Neural progenitor cell (in vitro differentiated cells): ENCODE measurements at regions not wholly inside any gene's neighbourhood (a gene's known extent, or its start where the extent isn't known, plus 50 kb on each side); places are given as distances from the start of the nearest gene placed in this dataset.

Experiments
- DNase-seq: peaks from one replicate; pipeline ENCODE4 v3.0.0-alpha.2; 2016; ENCODE audit warnings: low spot score
- H2AFZ ChIP-seq: fragments of 200-600 bp; sonication (generic); replicated peaks from 2 replicates; pipeline ENCODE4 v1.6.1; 2016; ENCODE audit warnings: antibody characterized with exemption
- H3F3A ChIP-seq: fragments of 200-600 bp; sonication (generic); 2 replicates; pipeline ENCODE4 v1.6.1; 2016; ENCODE audit warnings: antibody characterized with exemption, low read depth
- H3K27ac ChIP-seq: fragments of 200-600 bp; sonication (generic); 2 replicates; pipeline ENCODE4 v1.5.1; 2016; ENCODE audit warnings: mild to moderate bottlenecking
- H3K27me3 ChIP-seq: fragments of 200-600 bp; sonication (generic); 2 replicates; pipeline ENCODE4 v1.6.1; 2016; ENCODE audit warnings: mild to moderate bottlenecking, moderate library complexity
- H3K36me3 ChIP-seq: fragments of 200-600 bp; sonication (generic); 2 replicates; pipeline ENCODE4 v1.5.1; 2016
- H3K4me1 ChIP-seq: fragments of 200-600 bp; sonication (generic); 2 replicates; pipeline ENCODE4 v1.6.1; 2016; ENCODE audit warnings: mixed run types
- H3K4me2 ChIP-seq: fragments of 200-600 bp; sonication (generic); 2 replicates; pipeline ENCODE4 v1.6.1; 2016
- H3K4me3 ChIP-seq: fragments of 200-600 bp; sonication (generic); 2 replicates; pipeline ENCODE4 v1.5.1; 2016
- H3K79me2 ChIP-seq: fragments of 200-600 bp; sonication (generic); 2 replicates; pipeline ENCODE4 v1.6.1; 2016; ENCODE audit warnings: low read depth
- H3K9ac ChIP-seq: fragments of 200-600 bp; sonication (generic); 2 replicates; pipeline ENCODE4 v1.6.1; 2016
- H3K9me3 ChIP-seq: fragments of 200-600 bp; sonication (generic); 2 replicates; pipeline ENCODE4 v1.5.1; 2016; ENCODE audit warnings: low read depth
- H4K20me1 ChIP-seq: fragments of 200-600 bp; sonication (generic); 2 replicates; pipeline ENCODE4 v1.6.1; 2016; ENCODE audit warnings: low read depth
- H3K27ac Mint-ChIP-seq: 3 replicates; pipeline ENCODE4 v1.8.0; 2021; ENCODE audit warnings: mixed read lengths
- H3K27me3 Mint-ChIP-seq: 2 replicates; pipeline ENCODE4 v1.8.0; 2022; ENCODE audit warnings: low read depth, mild to moderate bottlenecking, inconsistent platforms, moderate library complexity, mixed read lengths; ENCODE audit not compliant: insufficient read depth
- H3K36me3 Mint-ChIP-seq: 3 replicates; pipeline ENCODE4 v1.8.0; 2021; ENCODE audit warnings: mixed read lengths
- H3K4me1 Mint-ChIP-seq: 3 replicates; pipeline ENCODE4 v1.8.0; 2021; ENCODE audit warnings: mixed read lengths
- H3K4me3 Mint-ChIP-seq: 3 replicates; pipeline ENCODE4 v1.8.0; 2021; ENCODE audit warnings: mild to moderate bottlenecking, moderate library complexity, mixed read lengths
- H3K9me3 Mint-ChIP-seq: 3 replicates; pipeline ENCODE4 v1.8.0; 2020; ENCODE audit warnings: mixed read lengths
- EZH2 ChIP-seq: fragments of 200-600 bp; sonication (generic); IDR thresholded peaks from 2 replicates; pipeline ENCODE4 v1.6.1; 2017; ENCODE audit warnings: antibody characterized with exemption, mild to moderate bottlenecking, moderate library complexity
- EZH2phosphoT487 ChIP-seq: fragments of 200-600 bp; sonication (generic); IDR thresholded peaks from 2 replicates; pipeline ENCODE4 v1.6.1; 2017; ENCODE audit warnings: antibody characterized with exemption
- TF ChIP-seq, protein P1 (sequence below): fragments of 200-600 bp; sonication (generic); IDR thresholded peaks from 2 replicates; pipeline ENCODE4 v1.5.1; 2017; ENCODE audit warnings: antibody characterized with exemption, mild to moderate bottlenecking

DNA sequence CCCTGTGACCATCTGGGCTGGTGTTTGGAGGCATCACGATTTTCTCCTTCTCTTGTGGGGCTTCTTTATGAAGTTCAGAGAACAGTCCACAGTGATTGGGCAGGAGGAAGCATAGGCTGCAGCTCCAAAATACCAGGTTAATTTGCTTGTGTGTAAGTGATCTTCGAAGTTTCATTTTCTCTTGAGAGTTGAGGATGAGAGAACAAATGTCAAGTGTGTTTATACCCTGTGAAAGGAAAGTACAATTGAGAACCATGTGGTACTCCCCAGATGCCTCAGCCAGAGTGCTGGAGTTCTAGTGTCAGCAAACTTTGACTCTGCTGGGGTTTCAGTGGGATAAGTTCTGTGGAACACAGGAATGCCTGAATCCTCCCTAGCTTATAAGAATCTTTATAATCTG, 357.1 kb upstream of the CFAP20DC start:
- Histone ChIP-seq H3K4me3 (no peak overlapping the region), H3K27ac (no peak overlapping the region), H4K20me1 (no peaks in the 10 kb centered on the region), H3K4me1 (peaks cover 9% of the 10 kb centered on the region), H3K9me3 (no peaks in the 10 kb centered on the region), H3K9ac (no peak overlapping the region), H3F3A (peaks cover 16% of the 10 kb centered on the region), H3K79me2 (no peaks in the 10 kb centered on the region), H3K27me3 (peaks cover 62% of the 10 kb centered on the region), H3K4me2 (no peak overlapping the region), H3K36me3 (no peaks in the 10 kb centered on the region), H2AFZ (no peak overlapping the region)
- DNase-seq, result no peak
- H3K36me3 Mint-ChIP-seq, result no peaks in the 10 kb centered on the region
- H3K4me1 Mint-ChIP-seq, result peaks cover 20% of the 10 kb centered on the region
- H3K27ac Mint-ChIP-seq, result no peak overlapping the region
- TF ChIP-seq EZH2, result no peak
- no peak for TF ChIP-seq EZH2phosphoT487
- TF ChIP-seq, protein P1, sequence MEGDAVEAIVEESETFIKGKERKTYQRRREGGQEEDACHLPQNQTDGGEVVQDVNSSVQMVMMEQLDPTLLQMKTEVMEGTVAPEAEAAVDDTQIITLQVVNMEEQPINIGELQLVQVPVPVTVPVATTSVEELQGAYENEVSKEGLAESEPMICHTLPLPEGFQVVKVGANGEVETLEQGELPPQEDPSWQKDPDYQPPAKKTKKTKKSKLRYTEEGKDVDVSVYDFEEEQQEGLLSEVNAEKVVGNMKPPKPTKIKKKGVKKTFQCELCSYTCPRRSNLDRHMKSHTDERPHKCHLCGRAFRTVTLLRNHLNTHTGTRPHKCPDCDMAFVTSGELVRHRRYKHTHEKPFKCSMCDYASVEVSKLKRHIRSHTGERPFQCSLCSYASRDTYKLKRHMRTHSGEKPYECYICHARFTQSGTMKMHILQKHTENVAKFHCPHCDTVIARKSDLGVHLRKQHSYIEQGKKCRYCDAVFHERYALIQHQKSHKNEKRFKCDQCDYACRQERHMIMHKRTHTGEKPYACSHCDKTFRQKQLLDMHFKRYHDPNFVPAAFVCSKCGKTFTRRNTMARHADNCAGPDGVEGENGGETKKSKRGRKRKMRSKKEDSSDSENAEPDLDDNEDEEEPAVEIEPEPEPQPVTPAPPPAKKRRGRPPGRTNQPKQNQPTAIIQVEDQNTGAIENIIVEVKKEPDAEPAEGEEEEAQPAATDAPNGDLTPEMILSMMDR, result no peak
- H3K4me3 Mint-ChIP-seq, result no peak overlapping the region
- peaks cover 14% of the 10 kb centered on the region for H3K27me3 Mint-ChIP-seq
- H3K9me3 Mint-ChIP-seq, result no peaks in the 10 kb centered on the region

DNA sequence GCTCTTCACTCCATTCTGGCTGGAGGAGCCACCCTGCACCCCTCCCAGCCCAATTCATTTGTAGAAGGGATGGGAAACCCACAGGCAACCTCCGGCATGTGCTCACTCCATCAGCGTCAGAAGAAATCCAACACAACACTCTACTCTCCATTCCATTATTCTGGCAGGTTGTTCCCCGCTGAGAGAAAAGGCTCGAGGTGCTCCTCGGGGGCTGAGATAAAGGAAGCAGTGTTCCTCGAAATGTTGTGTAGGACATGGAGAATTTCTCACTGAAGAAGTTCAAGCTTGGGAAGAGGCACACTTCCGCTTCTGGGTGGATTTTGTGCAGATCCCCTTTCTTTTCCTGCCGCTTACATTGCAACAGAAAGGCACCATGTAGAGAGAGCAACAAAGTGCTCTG, 355.0 kb upstream of the CFAP20DC start:
- Histone ChIP-seq H3K4me3 (no peak overlapping the region), H3K27me3 (peaks cover 67% of the 10 kb centered on the region), H3K4me1 (peaks cover 9% of the 10 kb centered on the region), H4K20me1 (no peaks in the 10 kb centered on the region), H3K9me3 (no peaks in the 10 kb centered on the region), H3K36me3 (no peaks in the 10 kb centered on the region), H3F3A (peaks cover 16% of the 10 kb centered on the region), H2AFZ (no peak overlapping the region), H3K27ac (no peak overlapping the region), H3K9ac (no peak overlapping the region), H3K79me2 (no peaks in the 10 kb centered on the region), H3K4me2 (peak overlapping the region; percentile 43)
- peaks cover 14% of the 10 kb centered on the region for H3K27me3 Mint-ChIP-seq
- TF ChIP-seq, protein P1, result no peak
- no peak for TF ChIP-seq EZH2
- no peak for TF ChIP-seq EZH2phosphoT487
- peak overlapping the region; percentile 76 for H3K4me3 Mint-ChIP-seq
- peak; percentile 33 for DNase-seq
- H3K4me1 Mint-ChIP-seq, result peaks cover 20% of the 10 kb centered on the region
- H3K36me3 Mint-ChIP-seq, result no peaks in the 10 kb centered on the region
- H3K27ac Mint-ChIP-seq, result no peak overlapping the region
- H3K9me3 Mint-ChIP-seq, result no peaks in the 10 kb centered on the region

DNA sequence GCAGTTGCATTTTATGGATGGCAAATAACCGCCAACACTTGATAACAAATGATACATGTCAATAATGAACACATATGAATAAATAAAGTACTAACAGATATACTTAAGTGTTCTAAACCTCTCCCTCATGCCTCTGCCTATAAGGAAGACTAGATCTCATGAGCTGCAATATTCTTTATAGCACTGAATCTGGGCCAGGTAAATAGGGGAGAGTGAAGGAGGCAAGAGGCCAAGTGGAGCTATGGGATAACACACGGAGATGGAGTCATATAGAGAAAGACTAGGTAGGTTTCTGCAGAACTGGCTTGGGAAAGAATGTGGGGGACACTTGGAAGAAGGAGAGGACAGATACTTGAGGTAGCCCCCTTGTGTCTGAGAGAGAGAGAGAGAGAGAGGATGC, 354.2 kb upstream of the CFAP20DC start:
- peaks cover 65% of the 10 kb centered on the region for H3K27me3 ChIP-seq
- H3K9me3 ChIP-seq, result no peaks in the 10 kb centered on the region
- DNase-seq, result no peak
- Mint-ChIP-seq H3K36me3 (no peaks in the 10 kb centered on the region), H3K9me3 (no peaks in the 10 kb centered on the region), H3K4me3 (no peak overlapping the region), H3K27ac (no peak overlapping the region), H3K27me3 (peaks cover 14% of the 10 kb centered on the region), H3K4me1 (peaks cover 20% of the 10 kb centered on the region)
- H3K9ac ChIP-seq, result no peak overlapping the region
- no peaks in the 10 kb centered on the region for H3K79me2 ChIP-seq
- H2AFZ ChIP-seq, result no peak overlapping the region
- H3K36me3 ChIP-seq, result no peaks in the 10 kb centered on the region
- H3K4me1 ChIP-seq, result peaks cover 9% of the 10 kb centered on the region
- H3K4me2 ChIP-seq, result no peak overlapping the region
- H4K20me1 ChIP-seq, result no peaks in the 10 kb centered on the region
- no peak overlapping the region for H3K4me3 ChIP-seq
- peaks cover 16% of the 10 kb centered on the region for H3F3A ChIP-seq
- H3K27ac ChIP-seq, result no peak overlapping the region
- TF ChIP-seq, protein P1, result no peak
- TF ChIP-seq EZH2 (no peak), EZH2phosphoT487 (no peak)
